GM19193 (cell line): ENCODE measurements at regions not wholly inside any gene's neighbourhood (a gene's known extent, or its start where the extent isn't known, plus 50 kb on each side); places are given as distances from the start of the nearest gene placed in this dataset.

Experiments used
- POLR2A ChIP-seq: IDR thresholded peaks from 4 replicates; pipeline ENCODE4 v1.6.1; 2011; ENCODE audit not compliant: insufficient read depth, insufficient read length; ENCODE audit errors: extremely low read depth

DNA sequence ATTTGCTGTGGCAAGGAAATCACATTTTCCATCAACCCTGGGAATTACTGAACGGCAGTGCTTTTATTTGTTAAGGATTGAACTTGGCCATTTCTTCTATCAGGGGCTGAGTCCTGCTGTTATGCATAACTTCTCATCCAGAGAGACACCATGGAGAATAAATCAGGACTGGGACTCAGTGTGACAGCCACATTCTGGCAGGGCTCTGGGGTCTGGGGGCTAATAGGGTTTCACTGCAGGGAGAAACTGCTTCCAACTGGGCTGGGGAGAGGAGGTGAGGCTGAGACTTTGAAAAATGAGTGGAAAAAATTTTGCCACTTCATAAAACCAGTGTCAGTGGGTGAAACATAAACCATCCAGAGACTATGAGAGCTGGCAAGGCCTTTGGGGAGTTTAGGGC, 95.7 kb upstream of the ALDH1B1 start:
- no peak for TF ChIP-seq POLR2A

DNA sequence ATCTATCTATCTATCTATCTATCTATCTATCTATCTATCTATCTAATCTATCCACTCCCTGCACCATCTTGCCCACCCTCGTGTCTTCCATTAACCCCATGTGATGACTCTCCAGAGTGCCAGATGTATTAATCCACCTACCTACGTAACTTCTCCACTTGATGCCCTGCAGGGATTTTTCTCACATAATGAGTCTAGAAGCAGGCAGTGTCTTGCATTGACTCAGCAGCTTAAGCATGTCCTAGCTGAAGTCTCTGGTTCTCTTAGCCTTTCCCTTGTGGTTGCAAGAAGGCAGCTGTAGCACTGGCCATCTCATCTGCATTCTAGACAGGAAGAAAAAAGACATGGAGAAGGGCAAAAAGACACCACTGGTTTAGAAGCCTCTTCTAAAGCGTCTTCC, 96.7 kb upstream of the ALDH1B1 start:
- TF ChIP-seq POLR2A: no peak

DNA sequence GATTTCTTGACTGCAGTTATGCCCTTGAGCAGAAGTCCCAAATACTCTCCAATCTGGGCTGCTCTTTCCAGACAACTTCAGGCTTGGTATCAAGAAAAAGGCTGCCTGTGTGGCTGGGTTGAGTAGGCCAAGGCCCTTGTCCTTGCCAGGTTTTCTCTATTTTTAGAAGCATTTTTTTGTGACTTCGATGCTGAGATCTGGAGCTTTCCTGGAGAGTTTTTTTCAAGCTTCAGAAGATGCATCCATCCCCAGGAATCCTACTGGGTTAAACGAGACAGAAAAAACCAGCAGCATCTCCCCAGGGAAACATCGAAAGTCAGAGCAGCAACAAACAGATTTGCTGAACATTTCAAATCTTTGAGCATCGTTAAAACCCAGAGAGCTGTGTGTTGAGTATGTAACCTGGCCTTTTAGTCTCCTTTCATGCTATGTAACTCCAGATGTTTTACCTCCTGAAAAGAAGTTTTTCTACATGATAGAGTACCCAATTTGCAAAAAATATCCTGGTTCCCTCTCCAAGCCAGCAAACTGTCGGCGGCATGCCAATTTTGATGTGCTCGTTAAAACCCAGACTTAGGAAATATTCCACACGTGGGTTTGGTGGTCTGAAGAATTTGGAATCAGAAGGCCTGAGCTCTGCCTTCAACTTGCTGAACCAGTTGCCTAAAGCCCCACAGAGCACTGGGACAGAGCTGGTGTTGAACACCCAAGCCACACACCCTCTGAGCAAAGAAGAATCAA, 98.1 kb upstream of the ALDH1B1 start:
- TF ChIP-seq POLR2A: no peak

DNA sequence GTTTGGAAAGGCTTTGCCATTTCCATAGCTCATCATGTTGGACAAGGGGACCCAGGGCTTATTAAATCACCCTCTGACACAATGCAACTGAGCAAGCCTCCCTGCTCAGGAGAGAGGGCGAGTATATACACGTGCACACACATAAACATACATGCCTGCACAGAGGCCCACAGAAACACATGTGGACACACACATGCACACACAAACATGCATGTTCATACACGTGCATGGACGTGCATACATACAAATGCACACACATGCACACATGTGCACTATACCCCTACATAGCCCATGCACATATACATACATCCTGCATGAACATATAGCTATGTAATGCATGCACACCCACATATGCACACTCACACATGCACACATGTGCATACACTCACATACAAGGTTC, 99.5 kb upstream of the ALDH1B1 start:
- TF ChIP-seq POLR2A: no peak

DNA sequence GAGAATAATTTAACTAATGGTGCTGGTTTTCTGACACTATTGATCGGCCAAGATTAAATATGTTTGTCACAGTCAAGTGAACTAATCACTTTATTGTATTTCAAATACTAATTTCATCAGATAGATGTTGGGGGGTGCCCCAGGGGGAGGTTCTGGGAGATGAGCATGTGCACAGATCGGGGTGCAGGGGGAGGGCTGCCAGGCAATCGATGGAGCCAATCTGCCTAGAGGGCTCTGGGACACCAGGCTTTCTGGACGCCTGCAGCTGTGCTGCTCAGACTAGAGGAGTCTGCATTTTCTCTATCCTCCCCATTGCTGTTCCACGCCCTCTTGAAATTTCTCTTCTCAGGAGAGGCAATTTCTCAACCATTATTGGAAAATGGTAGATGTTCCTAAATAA, 100.0 kb upstream of the ALDH1B1 start:
- TF ChIP-seq POLR2A: no peak

GRCh38 chr9:38289866-38290245, 102.6 kb upstream of the ALDH1B1 start:
- no peak for TF ChIP-seq POLR2A

DNA sequence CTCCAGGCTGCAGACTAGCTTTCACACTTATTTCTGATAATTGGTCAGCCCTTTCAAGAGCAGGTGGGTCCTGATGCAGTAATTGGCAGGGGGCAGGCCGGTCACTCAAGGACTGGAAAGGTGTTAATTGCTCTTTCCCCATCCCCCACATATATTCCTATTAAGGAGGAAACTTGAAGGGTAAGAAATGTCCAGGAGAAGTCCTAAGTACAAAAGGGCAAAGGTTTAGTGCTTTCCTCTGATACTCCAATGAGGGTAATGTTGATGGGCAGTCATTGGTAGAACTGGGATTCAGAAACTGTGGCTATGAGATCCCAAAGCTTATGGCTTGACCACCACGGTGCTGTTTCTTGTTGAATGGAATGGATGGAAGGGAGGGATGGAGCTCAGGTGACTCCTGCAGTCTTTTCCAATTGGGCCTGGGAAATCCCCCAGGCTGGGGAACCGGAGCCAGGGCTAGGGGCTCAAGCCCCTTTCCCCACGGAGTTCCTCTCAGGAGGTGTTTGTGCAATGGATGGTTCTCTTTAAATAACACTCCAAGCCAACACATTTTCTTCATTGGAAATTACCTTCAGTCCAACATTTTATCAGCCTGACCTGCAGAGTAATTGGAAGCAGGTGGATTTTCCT, 103.2 kb upstream of the ALDH1B1 start:
- TF ChIP-seq POLR2A: no peak

GRCh38 chr9:38288502-38288901, 104.0 kb upstream of the ALDH1B1 start:
- TF ChIP-seq POLR2A: no peak

GRCh38 chr9:38287420-38287985, 105.0 kb upstream of the ALDH1B1 start:
- no peak for TF ChIP-seq POLR2A

DNA sequence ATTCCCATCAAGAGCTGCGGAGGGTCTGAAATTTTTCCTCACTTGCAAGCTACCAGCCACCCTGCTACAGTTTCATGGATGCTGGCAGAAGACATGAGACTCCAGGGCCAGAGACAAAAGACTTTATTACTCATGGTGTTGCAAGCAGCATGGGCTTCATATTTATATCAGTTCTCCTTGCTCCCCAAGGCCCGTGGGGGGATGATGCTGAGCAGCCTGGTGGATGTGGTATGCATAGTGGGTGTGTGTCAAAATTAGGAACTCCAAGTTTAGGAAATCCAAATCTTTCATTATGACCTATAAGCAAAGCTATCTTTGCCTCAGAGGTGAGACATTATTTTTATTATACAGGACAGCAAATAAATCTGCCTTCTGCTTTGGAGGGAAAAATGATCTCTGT, 105.7 kb upstream of the ALDH1B1 start:
- TF ChIP-seq POLR2A: no peak

DNA sequence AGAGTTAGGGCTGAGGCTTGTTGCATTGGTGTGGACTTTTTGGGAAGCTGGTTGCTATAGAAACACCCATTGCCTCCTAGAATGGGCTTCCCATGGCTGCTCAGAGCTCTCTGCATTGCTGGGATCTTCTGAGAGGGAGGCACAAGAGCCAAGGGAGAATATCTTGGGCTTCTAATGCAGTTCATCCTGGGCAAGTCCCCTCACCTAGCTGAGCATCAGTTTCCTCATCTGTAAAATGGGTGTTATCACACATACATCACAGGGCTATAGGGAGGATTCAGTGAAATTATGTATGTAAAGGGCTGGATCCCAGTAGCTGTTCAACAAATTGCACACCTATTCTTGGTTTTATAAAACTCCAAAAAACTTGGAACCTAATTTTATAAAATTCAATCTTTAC, 106.1 kb upstream of the ALDH1B1 start:
- no peak for TF ChIP-seq POLR2A

DNA sequence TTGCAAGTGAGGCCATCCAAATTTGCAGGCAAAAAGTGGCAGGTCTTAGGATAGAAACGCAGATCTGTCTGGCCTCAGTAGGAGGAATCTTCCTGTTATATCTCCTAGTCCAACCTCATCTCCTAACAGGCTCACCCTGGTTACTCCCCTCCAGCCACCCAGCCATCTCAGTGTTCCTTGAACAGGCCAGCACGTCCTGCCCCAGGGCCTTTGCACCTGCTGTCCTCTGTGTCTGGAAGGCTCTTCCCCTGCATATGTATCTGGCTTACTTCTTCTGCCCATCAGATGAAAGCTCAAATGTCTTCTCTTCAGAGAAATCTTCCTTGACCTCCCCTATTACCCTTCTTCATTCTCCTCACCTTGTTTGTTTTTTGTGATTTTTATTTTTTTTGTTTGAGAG, 107.3 kb upstream of the ALDH1B1 start:
- no peak for TF ChIP-seq POLR2A

DNA sequence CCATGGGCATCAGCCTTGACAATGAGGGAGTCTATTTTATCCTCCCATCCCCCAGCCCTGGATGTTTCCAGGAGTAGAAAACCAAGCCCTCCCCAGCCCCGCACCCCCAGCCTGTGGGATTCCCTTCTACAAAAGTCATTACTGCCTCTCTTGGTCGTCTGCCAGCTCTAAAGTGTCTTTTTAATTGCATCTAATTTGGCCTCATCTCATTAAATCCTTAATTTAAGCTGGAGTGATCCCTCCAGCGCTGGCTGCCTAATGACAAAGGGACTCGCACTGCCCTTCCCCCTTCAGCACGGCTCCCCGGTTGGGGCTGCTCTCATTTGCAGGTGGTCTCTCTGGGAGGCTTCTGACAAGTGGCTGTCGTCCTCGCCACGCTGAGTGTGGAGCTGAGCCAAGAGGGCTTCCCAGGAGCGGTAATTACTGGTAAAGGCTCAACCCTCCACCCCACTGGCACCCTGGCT, 107.9 kb upstream of the ALDH1B1 start:
- no peak for TF ChIP-seq POLR2A

GRCh38 chr9:38284039-38284575, 108.4 kb upstream of the ALDH1B1 start:
- TF ChIP-seq POLR2A: no peak

DNA sequence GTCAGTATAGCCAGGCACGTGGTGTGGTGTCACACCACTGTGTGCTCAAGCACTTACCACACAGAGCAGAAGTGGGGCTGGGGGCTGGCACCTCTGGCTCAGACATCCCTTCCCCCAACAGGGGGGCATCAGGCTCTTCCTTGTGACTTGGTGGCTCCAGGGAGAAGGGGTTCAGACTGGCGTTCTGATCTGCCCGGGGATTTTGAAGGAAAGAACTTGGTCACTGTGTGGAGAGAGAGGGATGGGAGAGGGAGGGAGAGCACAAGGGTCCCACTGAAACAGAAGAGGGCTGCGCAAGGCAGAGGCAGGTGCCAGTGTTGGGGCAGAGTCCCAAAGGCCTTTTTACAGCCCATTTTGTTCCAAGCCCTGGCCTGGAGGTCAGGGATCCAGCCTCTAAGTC, 109.7 kb upstream of the ALDH1B1 start:
- no peak for TF ChIP-seq POLR2A

DNA sequence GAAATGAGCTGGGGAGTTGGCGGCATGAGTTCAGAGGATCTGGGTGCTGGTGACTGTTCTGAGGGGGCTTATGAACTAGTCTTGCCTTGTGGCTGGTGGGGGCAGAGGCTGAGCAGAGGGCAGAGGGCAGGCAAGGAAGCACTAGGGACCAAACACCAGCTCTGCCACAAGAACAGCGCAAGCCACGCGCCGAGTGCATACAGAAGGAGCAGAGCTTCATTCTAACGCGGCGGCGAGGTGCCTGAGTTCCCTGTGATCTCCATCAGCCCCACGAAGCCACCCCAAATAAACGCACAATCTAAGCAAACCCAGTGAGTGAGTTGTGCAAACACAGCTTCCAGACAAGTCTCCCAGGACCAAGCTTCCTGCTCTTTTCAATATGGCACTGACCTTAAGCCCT, 110.6 kb upstream of the ALDH1B1 start:
- TF ChIP-seq POLR2A: no peak

- no peak for TF ChIP-seq POLR2A
Measured at GRCh38 chr9:38281196-38281595, 111.3 kb upstream of the ALDH1B1 start.

- TF ChIP-seq POLR2A: no peak
Measured at GRCh38 chr9:38280251-38280800, 112.2 kb upstream of the ALDH1B1 start.
